Trophoblast cell (in vitro differentiated cells and primary cell): ENCODE measurements at regions not wholly inside any gene's neighbourhood (a gene's known extent, or its start where the extent isn't known, plus 50 kb on each side); places are given as distances from the start of the nearest gene placed in this dataset.
A peak's percentile ranks its signal among the peaks of the same experiment; 100 is the strongest.
"Not testable (repeated sequence)": the region's sequence is repeated elsewhere in the genome, so short reads cannot be mapped to it uniquely, and the experiment has no call there.

Experiments used
- DNase-seq, 2 donors: peaks; one replicate each; pipeline ENCODE4 v3.0.0-alpha.2; 2016
- H2AFZ ChIP-seq: 2 replicates; pipeline ENCODE4 v1.6.1; 2013; ENCODE audit warnings: low read length, moderate library complexity, mild to moderate bottlenecking; ENCODE audit not compliant: insufficient read depth, poor library complexity
- H2AK5ac ChIP-seq: 2 replicates; pipeline ENCODE4 v1.6.1; 2013; ENCODE audit warnings: mild to moderate bottlenecking, low read length
- H2BK120ac ChIP-seq: 2 replicates; pipeline ENCODE4 v1.6.1; 2013; ENCODE audit warnings: low read length, mild to moderate bottlenecking, moderate library complexity; ENCODE audit not compliant: insufficient read depth, poor library complexity
- H2BK12ac ChIP-seq: 2 replicates; pipeline ENCODE4 v1.6.1; 2013; ENCODE audit warnings: mild to moderate bottlenecking, low read length, moderate library complexity
- H2BK5ac ChIP-seq: 2 replicates; pipeline ENCODE4 v1.6.1; 2013; ENCODE audit warnings: low read length, low read depth, moderate library complexity, mild to moderate bottlenecking; ENCODE audit not compliant: poor library complexity
- H3K14ac ChIP-seq: 2 replicates; pipeline ENCODE4 v1.6.1; 2013; ENCODE audit warnings: mild to moderate bottlenecking, low read length
- H3K18ac ChIP-seq: 2 replicates; pipeline ENCODE4 v1.6.1; 2013; ENCODE audit warnings: mild to moderate bottlenecking, low read length
- H3K23ac ChIP-seq: 2 replicates; pipeline ENCODE4 v1.6.1; 2013; ENCODE audit warnings: low read length
- H3K27ac ChIP-seq: 2 replicates; pipeline ENCODE4 v1.5.1; 2013; ENCODE audit warnings: low read depth, mild to moderate bottlenecking, inconsistent platforms, low read length, moderate library complexity
- H3K27me3 ChIP-seq: 2 replicates; pipeline ENCODE4 v1.6.1; 2013; ENCODE audit warnings: inconsistent platforms, mild to moderate bottlenecking, low read length, moderate library complexity; ENCODE audit not compliant: insufficient read depth
- H3K36me3 ChIP-seq, 2 experiments: 1 replicate in 1 of 2; 2 replicates in 1 of 2; pipeline ENCODE4 v1.6.1; 2013; ENCODE audit warnings: low read length in 2 of 2, mild to moderate bottlenecking in 2 of 2, moderate library complexity in 1 of 2; ENCODE audit not compliant: insufficient read depth in 2 of 2, control insufficient read depth in 1 of 2
- H3K4ac ChIP-seq: 2 replicates; pipeline ENCODE4 v1.6.1; 2013; ENCODE audit warnings: low read depth, mild to moderate bottlenecking, low read length, moderate library complexity
- H3K4me1 ChIP-seq, 2 experiments: 1 replicate in 1 of 2; 2 replicates in 1 of 2; pipeline ENCODE4 v1.6.1; 2013; ENCODE audit warnings: low read length in 2 of 2, mild to moderate bottlenecking in 2 of 2, moderate library complexity in 1 of 2; ENCODE audit not compliant: insufficient read depth in 2 of 2, control insufficient read depth in 1 of 2
- H3K4me2 ChIP-seq: 2 replicates; pipeline ENCODE4 v1.6.1; 2013; ENCODE audit warnings: inconsistent platforms, mild to moderate bottlenecking, low read length, moderate library complexity
- H3K4me3 ChIP-seq: 2 replicates; pipeline ENCODE4 v1.5.1; 2013; ENCODE audit warnings: mild to moderate bottlenecking, low read depth, low read length, inconsistent platforms
- H3K79me1 ChIP-seq: one replicate; pipeline ENCODE4 v1.6.1; 2013; ENCODE audit warnings: low read length
- H3K79me2 ChIP-seq: 2 replicates; pipeline ENCODE4 v1.6.1; 2013; ENCODE audit warnings: low read length, mild to moderate bottlenecking; ENCODE audit not compliant: control insufficient read depth, insufficient read depth, poor library complexity
- H3K9ac ChIP-seq: 2 replicates; pipeline ENCODE4 v1.6.1; 2013; ENCODE audit warnings: mild to moderate bottlenecking, low read length
- H3K9me3 ChIP-seq: 2 replicates; pipeline ENCODE4 v1.6.1; 2013; ENCODE audit warnings: low read depth, mild to moderate bottlenecking, control low read depth, inconsistent platforms, low read length; ENCODE audit not compliant: insufficient read depth
- H4K12ac ChIP-seq: 2 replicates; pipeline ENCODE4 v1.6.1; 2013; ENCODE audit warnings: low read depth, mild to moderate bottlenecking, low read length, moderate library complexity
- H4K8ac ChIP-seq: 2 replicates; pipeline ENCODE4 v1.6.1; 2013; ENCODE audit warnings: low read depth, mild to moderate bottlenecking, low read length, moderate library complexity
- H4K91ac ChIP-seq: one replicate; pipeline ENCODE4 v1.6.1; 2013; ENCODE audit warnings: low read depth, mild to moderate bottlenecking, low read length, moderate library complexity
- WGBS: extraction: QIAGEN DNeasy Blood & Tissue Kit; methylation state at CpG from one replicate; pipeline ENCODE4 v1.1.7; 2013; ENCODE audit warnings: missing lambda C conversion rate; ENCODE audit not compliant: insufficient read length, insufficient coverage; ENCODE audit errors: extremely low coverage; 5-methylcytosine and 5-hydroxymethylcytosine counted together

- Histone ChIP-seq H3K27ac (no peak overlapping the region), H4K12ac (no peak overlapping the region), H3K4me1 (no peaks in the 10 kb centered on the region), H2BK5ac (no peak overlapping the region), H2AFZ (no peak overlapping the region), H3K4ac (no peak overlapping the region), H2AK5ac (no peak overlapping the region), H2BK12ac (no peak overlapping the region), H2BK120ac (no peak overlapping the region), H3K23ac (no peak overlapping the region), H3K9ac (no peak overlapping the region), H3K36me3 (no peaks in the 10 kb centered on the region), H3K18ac (no peak overlapping the region), H3K14ac (no peak overlapping the region), H3K27me3 (no peaks in the 10 kb centered on the region), H3K4me2 (no peak overlapping the region), H3K79me1 (no peaks in the 10 kb centered on the region), H4K8ac (no peak overlapping the region), H3K79me2 (no peaks in the 10 kb centered on the region), H3K9me3 (no peaks in the 10 kb centered on the region), H4K91ac (no peak overlapping the region), H3K4me3 (no peak overlapping the region)
- DNase-seq, result no peak
- WGBS, result no CpG with 5 or more reads among the region's 1 CpG
Observed at GRCh38 chrX:67347145-67347544, 196.7 kb upstream of the AR start.

- Histone ChIP-seq H4K91ac (no peak overlapping the region), H3K36me3 (no peaks in the 10 kb centered on the region), H3K4me3 (no peak overlapping the region), H3K4me2 (no peak overlapping the region), H3K23ac (no peak overlapping the region), H3K79me2 (no peaks in the 10 kb centered on the region), H3K79me1 (no peaks in the 10 kb centered on the region), H3K4ac (no peak overlapping the region), H3K27me3 (no peaks in the 10 kb centered on the region), H2AFZ (no peak overlapping the region), H3K18ac (no peak overlapping the region), H3K9ac (no peak overlapping the region), H3K14ac (no peak overlapping the region), H2BK120ac (no peak overlapping the region), H2BK12ac (no peak overlapping the region), H4K12ac (no peak overlapping the region), H2BK5ac (no peak overlapping the region), H3K27ac (no peak overlapping the region), H4K8ac (no peak overlapping the region), H3K9me3 (no peaks in the 10 kb centered on the region), H2AK5ac (no peak overlapping the region), H3K4me1 (no peaks in the 10 kb centered on the region)
- no peak for DNase-seq
- no CpG with 5 or more reads among the region's 2 CpGs for WGBS
Observed at GRCh38 chrX:67351411-67351810, 192.4 kb upstream of the AR start.

GRCh38 chrX:67353651-67354370, 190.0 kb upstream of the AR start:
- Histone ChIP-seq H3K79me2 (no peaks in the 10 kb centered on the region), H3K4ac (no peak overlapping the region), H3K23ac (no peak overlapping the region), H4K8ac (no peak overlapping the region), H3K27ac (no peak overlapping the region), H2BK12ac (no peak overlapping the region), H3K18ac (no peak overlapping the region), H3K4me2 (no peak overlapping the region), H3K9me3 (no peaks in the 10 kb centered on the region), H3K79me1 (no peaks in the 10 kb centered on the region), H2AK5ac (no peak overlapping the region), H3K4me1 (no peaks in the 10 kb centered on the region), H3K4me3 (no peak overlapping the region), H2BK5ac (no peak overlapping the region), H4K91ac (no peak overlapping the region), H4K12ac (no peak overlapping the region), H2AFZ (no peak overlapping the region), H2BK120ac (no peak overlapping the region), H3K36me3 (no peaks in the 10 kb centered on the region), H3K27me3 (no peaks in the 10 kb centered on the region), H3K14ac (no peak overlapping the region), H3K9ac (no peak overlapping the region)
- DNase-seq, result peak; percentile 0 to 38
- no CpG with 5 or more reads among the region's 2 CpGs for WGBS

- H4K8ac ChIP-seq, H3K14ac ChIP-seq, H2BK12ac ChIP-seq, H3K9ac ChIP-seq, H3K23ac ChIP-seq, H4K91ac ChIP-seq, H2BK5ac ChIP-seq, H4K12ac ChIP-seq, H2BK120ac ChIP-seq, H3K79me2 ChIP-seq, H3K4me1 ChIP-seq, H3K4me2 ChIP-seq, H3K27me3 ChIP-seq, H2AFZ ChIP-seq, H3K9me3 ChIP-seq, H3K18ac ChIP-seq, H2AK5ac ChIP-seq, H3K4ac ChIP-seq, H3K4me3 ChIP-seq, H3K79me1 ChIP-seq, DNase-seq, H3K27ac ChIP-seq, H3K36me3 ChIP-seq: not testable (repeated sequence)
- WGBS, result no CpG with 5 or more reads among the region's 2 CpGs
Observed at GRCh38 chrX:67361267-67361666, 182.6 kb upstream of the AR start.
